Hypothalamus (tissue), 51 donors: ENCODE measurements at regions not wholly inside any gene's neighbourhood (a gene's known extent, or its start where the extent isn't known, plus 50 kb on each side); places are given as distances from the start of the nearest gene placed in this dataset.
"Not testable (repeated sequence)": the region's sequence is repeated elsewhere in the genome, so short reads cannot be mapped to it uniquely, and the experiment has no call there.

Experiments used
- DNase-seq, 51 donors: peaks; one replicate each; lab custom pipeline; 2025; lab: John Stamatoyannopoulos, UW

- not testable (repeated sequence) for DNase-seq
Observed at GRCh38 chr7:86045197-86045596, 598.5 kb upstream of the GRM3 start.

GRCh38 chr7:86025807-86026206 lies 617.9 kb upstream of the GRM3 start:
- DNase-seq: no peak

- no peak for DNase-seq
Observed at GRCh38 chr7:86013662-86014061, 630.0 kb upstream of the GRM3 start.

- DNase-seq: no peak
Observed at GRCh38 chr7:86012971-86013370, 630.7 kb upstream of the GRM3 start.

GRCh38 chr7:86008898-86009297 lies 634.8 kb upstream of the GRM3 start:
- DNase-seq: no peak

GRCh38 chr7:86006909-86007308 lies 636.8 kb upstream of the GRM3 start:
- DNase-seq: no peak

- DNase-seq: no peak
Observed at GRCh38 chr7:86002858-86003257, 640.9 kb upstream of the GRM3 start.

- no peak for DNase-seq
Observed at GRCh38 chr7:85997515-85997914, 646.2 kb upstream of the GRM3 start.

GRCh38 chr7:85995101-85995500 lies 648.6 kb upstream of the GRM3 start:
- DNase-seq: no peak

GRCh38 chr7:85980740-85981139 lies 663.0 kb upstream of the GRM3 start:
- no peak for DNase-seq

- DNase-seq: no peak
Observed at GRCh38 chr7:85974176-85974575, 669.5 kb upstream of the GRM3 start.

GRCh38 chr7:85972504-85973141 lies 671.1 kb upstream of the GRM3 start:
- DNase-seq: no peak

- DNase-seq: no peak
Observed at GRCh38 chr7:85954961-85955360, 688.7 kb upstream of the GRM3 start.

GRCh38 chr7:85950871-85951270 lies 692.8 kb upstream of the GRM3 start:
- no peak for DNase-seq

- no peak for DNase-seq
Observed at GRCh38 chr7:85950418-85950817, 693.3 kb upstream of the GRM3 start.

GRCh38 chr7:85947767-85948166 lies 695.9 kb upstream of the GRM3 start:
- no peak for DNase-seq

- no peak for DNase-seq
Observed at GRCh38 chr7:85940798-85941197, 702.9 kb upstream of the GRM3 start.

GRCh38 chr7:85931919-85932318 lies 711.8 kb upstream of the GRM3 start:
- no peak for DNase-seq

- DNase-seq: no peak
Observed at GRCh38 chr7:85928500-85928899, 715.2 kb upstream of the GRM3 start.

GRCh38 chr7:85927226-85927625 lies 716.5 kb upstream of the GRM3 start:
- no peak for DNase-seq

- DNase-seq: no peak
Observed at GRCh38 chr7:85924062-85924461, 719.6 kb upstream of the GRM3 start.

GRCh38 chr7:85916016-85916415 lies 727.7 kb upstream of the GRM3 start:
- DNase-seq: no peak

GRCh38 chr7:85914437-85914836 lies 727.6 kb upstream of the SEMA3D start:
- no peak for DNase-seq
